ENCODE measurements at regions not wholly inside any gene's neighbourhood (a gene's known extent, or its start where the extent isn't known, plus 50 kb on each side); places are given as distances from the start of the nearest gene placed in this dataset.

DNA sequence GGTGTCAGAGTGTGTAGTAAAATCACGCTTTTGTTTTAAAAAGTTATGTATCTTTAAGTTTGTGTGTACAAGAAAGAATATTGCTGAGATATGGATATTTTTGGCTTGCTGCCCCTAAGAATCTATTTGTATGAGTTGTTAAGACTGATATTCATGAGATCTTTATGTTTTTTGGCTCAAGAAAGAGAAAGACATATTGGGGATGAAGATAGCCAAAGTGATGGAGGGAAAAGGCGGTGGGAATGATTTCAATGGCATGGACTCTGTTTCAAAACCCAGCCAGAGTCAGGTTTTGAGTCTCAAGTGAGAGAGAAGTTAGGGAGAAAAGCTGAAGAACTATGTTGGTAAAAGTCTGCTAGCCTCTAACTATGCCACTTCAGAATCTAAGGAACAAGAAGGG lies 351.7 kb downstream of the PBX1 start:
- H3K36me3 ChIP-seq (ENCODE audit: control insufficient read depth, insufficient read depth, low read length) = no peaks in the 10 kb centered on the region
- TF ChIP-seq, protein P1, sequence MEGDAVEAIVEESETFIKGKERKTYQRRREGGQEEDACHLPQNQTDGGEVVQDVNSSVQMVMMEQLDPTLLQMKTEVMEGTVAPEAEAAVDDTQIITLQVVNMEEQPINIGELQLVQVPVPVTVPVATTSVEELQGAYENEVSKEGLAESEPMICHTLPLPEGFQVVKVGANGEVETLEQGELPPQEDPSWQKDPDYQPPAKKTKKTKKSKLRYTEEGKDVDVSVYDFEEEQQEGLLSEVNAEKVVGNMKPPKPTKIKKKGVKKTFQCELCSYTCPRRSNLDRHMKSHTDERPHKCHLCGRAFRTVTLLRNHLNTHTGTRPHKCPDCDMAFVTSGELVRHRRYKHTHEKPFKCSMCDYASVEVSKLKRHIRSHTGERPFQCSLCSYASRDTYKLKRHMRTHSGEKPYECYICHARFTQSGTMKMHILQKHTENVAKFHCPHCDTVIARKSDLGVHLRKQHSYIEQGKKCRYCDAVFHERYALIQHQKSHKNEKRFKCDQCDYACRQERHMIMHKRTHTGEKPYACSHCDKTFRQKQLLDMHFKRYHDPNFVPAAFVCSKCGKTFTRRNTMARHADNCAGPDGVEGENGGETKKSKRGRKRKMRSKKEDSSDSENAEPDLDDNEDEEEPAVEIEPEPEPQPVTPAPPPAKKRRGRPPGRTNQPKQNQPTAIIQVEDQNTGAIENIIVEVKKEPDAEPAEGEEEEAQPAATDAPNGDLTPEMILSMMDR (IDR thresholded peaks at IDR 0.05; ENCODE audit: insufficient read depth, low read length, poor library complexity, severe bottlenecking) = no peak

GRCh38 chr1:164907666-164908065 lies 348.7 kb downstream of the PBX1 start:
- no peak for DNase-seq (ENCODE audit: extremely low read depth, insufficient read length)
- TF ChIP-seq, protein P1 (IDR thresholded peaks at IDR 0.05; ENCODE audit: insufficient read depth, low read length, poor library complexity, severe bottlenecking) = no peak
- Histone ChIP-seq H3K4me3 (replicated peaks; ENCODE audit: low read depth, low read length) (no peak overlapping the region), H3K36me3 (ENCODE audit: control insufficient read depth, insufficient read depth, low read length) (no peaks in the 10 kb centered on the region), H3K27me3 (replicated peaks; ENCODE audit: control insufficient read depth, insufficient read depth, low read length) (no peaks in the 10 kb centered on the region)

More for the DNA sequence above, 351.7 kb downstream of the PBX1 start:
- no peaks in the 10 kb centered on the region; the same call in 1 of the 2 replicates for H3K27me3 ChIP-seq (replicated peaks; ENCODE audit: control insufficient read depth, insufficient read depth, low read length)
- H3K4me3 ChIP-seq (replicated peaks; ENCODE audit: low read depth, low read length) = no peak overlapping the region
- no peak for DNase-seq (ENCODE audit: extremely low read depth, insufficient read length)

- TF ChIP-seq, protein P1 (IDR thresholded peaks at IDR 0.05; ENCODE audit: insufficient read depth, low read length, poor library complexity, severe bottlenecking) = no peak
- no peak for DNase-seq (ENCODE audit: extremely low read depth, insufficient read length)
- no peaks in the 10 kb centered on the region for H3K36me3 ChIP-seq (ENCODE audit: control insufficient read depth, insufficient read depth, low read length)
- H3K4me3 ChIP-seq (replicated peaks; ENCODE audit: low read depth, low read length) = no peak overlapping the region
- H3K27me3 ChIP-seq (replicated peaks; ENCODE audit: control insufficient read depth, insufficient read depth, low read length) = no peaks in the 10 kb centered on the region
These were observed 346.9 kb downstream of the PBX1 start for GRCh38 chr1:164905869-164906268.

- TF ChIP-seq, protein P1 (IDR thresholded peaks at IDR 0.05; ENCODE audit: insufficient read depth, low read length, poor library complexity, severe bottlenecking) = no peak
- no peak for DNase-seq (ENCODE audit: extremely low read depth, insufficient read length)
These were observed 343.5 kb downstream of the PBX1 start for GRCh38 chr1:164902491-164902890.

More at GRCh38 chr1:164902491-164902890, 343.5 kb downstream of the PBX1 start:
- Histone ChIP-seq H3K36me3 (ENCODE audit: control insufficient read depth, insufficient read depth, low read length) (no peaks in the 10 kb centered on the region), H3K4me3 (replicated peaks; ENCODE audit: low read depth, low read length) (no peak overlapping the region), H3K27me3 (replicated peaks; ENCODE audit: control insufficient read depth, insufficient read depth, low read length) (no peaks in the 10 kb centered on the region)

Data from GM06990 (cell line).